NCI-H2171 (cell line): ENCODE measurements at regions not wholly inside any gene's neighbourhood (a gene's known extent, or its start where the extent isn't known, plus 50 kb on each side); places are given as distances from the start of the nearest gene placed in this dataset.
"Not testable (repeated sequence)": the region's sequence is repeated elsewhere in the genome, so short reads cannot be mapped to it uniquely, and the experiment has no call there.

ENCODE experiments used
- DNase-seq: peaks from one replicate; lab custom pipeline; 2025; lab: John Stamatoyannopoulos, UW

GRCh38 chr2:215746226-215746886 is 267.0 kb downstream of the MREG start:
- DNase-seq, result no peak

DNA sequence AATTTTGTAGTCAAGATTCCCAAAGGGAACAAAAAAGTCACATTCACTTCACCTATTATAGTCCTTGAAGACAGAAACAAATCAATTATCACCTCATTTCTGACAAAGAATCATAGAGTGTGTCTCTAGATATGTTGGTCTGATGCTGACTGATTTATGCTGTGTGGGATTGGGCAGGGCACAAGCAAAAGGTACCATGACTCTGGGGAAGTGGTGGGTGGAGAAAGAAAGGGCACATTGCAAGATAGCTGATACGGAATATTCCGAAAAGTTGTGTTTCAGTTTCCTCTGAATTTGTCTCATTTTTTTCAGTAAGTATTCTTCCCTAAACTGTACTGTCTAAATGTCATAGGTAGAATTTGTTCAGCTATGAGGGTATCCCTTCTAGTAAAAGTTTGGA is 268.0 kb downstream of the MREG start:
- no peak for DNase-seq

DNA sequence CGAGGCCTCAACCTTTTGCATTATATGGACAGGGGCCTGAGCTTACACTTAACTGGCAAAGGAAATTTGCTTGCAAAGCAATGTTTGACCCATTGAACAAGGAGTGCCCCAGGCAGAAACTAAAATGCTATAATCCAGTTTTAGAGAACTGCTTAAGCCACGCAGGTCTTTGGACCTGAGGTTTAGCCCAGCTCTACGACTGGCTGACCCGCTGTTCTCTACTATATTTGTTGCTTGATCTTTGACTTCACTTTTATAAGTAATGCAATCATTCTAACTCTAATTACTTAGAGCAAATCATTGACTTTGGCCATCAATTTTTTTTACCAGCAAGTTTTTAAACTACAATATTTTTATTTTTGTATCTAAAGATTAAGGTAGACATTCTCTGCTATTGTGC is 268.8 kb downstream of the MREG start:
- DNase-seq, result no peak

- DNase-seq, result no peak
Measured at GRCh38 chr2:215743066-215743465, 270.3 kb downstream of the MREG start.

GRCh38 chr2:215742021-215742420 is 271.3 kb downstream of the MREG start:
- DNase-seq, result no peak

DNA sequence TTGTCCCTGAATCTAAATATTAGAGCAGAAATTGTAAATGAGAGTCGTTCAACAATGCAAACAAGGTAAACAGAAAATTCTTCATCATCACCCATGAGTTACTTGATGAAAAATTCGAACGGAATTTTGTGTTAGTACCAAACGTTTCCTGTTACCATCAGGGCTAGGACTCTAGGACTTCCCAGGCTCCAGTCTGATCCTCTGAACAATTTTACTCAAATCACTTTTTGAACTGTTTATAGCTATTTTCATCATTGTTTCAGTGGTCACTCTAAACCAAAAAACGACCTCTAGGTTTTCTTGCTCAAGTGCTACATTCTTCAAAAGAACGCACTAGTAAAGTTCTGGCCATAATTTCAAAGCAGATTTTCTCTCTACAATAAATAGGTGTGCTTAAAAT is 273.3 kb downstream of the MREG start:
- DNase-seq, result no peak

GRCh38 chr2:215738351-215738750 is 275.0 kb downstream of the MREG start:
- no peak for DNase-seq

GRCh38 chr2:215737477-215737876 is 275.9 kb downstream of the MREG start:
- DNase-seq, result no peak

GRCh38 chr2:215736653-215737290 is 276.6 kb downstream of the MREG start:
- no peak for DNase-seq

DNA sequence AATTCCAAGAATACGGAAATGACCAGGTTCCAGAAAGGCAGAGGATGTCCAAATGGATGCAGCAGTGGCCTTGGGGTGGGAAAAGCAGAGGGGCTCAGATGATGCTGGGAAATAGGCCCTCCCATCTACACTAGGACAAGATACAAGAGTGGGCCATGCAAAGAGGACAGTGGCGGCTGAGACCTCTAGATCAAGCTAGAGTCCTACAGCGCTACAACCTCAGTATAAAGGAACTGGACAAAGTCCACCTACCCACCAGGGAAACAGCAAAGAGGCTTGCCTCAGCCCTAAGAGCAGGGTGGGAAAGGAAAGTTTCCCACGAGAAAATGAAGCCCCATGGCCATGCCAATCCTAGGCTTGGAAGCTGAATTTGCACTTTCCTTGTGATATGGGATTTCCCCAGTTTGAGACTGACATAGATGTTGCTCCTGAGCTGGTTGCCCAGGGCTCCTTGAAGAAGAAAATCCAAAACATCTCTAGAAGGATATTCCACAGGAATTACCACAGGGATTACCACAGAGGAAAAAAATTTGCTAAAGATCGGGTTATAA is 282.2 kb downstream of the MREG start:
- no peak for DNase-seq

DNA sequence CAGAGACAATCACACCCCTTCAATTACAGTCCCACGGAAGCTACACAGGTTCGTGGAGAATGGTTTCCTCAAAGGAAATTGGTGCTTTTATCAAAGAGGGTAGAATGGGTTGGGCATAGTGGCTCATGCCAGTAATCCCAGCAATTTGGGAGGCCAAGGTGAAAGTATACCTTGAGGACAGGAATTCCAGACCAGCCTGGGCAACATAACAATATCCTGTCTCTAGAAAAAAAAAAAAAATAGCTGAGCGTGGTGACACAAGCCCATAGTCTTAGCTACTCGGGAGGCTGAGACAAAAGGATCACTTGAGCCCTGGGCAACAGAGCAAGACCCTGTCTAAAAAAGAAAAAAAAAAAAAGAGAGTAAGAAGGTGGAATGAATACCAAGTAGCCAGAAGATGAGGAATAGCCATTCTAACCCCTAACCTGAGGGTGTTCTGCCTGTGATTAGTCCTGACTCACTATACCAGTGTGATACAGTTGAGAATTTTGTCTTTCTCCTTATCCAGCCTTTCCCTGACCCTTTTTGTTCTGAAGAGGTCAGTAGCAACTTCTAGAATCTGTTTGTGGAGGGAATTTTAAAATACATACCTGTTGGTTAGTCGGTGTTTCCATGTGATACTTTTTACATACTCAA is 283.2 kb downstream of the MREG start:
- DNase-seq, result no peak

DNA sequence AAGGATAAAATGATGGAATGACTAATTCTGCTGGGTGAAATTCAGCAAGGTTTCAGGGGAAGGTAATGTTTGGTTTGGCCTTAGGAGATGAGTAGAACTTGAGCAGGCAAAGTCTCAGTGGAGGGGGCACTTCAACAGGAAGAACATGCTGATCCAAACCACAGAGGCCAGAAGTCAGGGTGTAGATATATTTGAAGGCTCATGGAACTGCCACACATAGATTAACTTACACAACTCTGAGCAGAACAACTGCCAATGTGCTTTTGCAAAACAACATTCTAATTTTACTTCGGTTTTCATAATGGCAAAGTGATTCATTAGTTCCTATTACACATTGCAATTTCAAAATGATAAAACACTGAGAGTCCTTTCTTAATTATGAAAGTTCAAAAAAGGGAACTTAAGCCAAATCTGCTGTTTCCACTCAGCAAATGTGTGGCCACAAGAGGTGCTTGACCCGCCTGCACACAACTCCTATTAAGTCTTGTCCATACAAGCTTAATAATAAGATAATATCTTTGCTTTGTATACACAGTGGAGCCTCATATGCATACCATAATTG is 284.8 kb downstream of the MREG start:
- DNase-seq, result no peak

DNA sequence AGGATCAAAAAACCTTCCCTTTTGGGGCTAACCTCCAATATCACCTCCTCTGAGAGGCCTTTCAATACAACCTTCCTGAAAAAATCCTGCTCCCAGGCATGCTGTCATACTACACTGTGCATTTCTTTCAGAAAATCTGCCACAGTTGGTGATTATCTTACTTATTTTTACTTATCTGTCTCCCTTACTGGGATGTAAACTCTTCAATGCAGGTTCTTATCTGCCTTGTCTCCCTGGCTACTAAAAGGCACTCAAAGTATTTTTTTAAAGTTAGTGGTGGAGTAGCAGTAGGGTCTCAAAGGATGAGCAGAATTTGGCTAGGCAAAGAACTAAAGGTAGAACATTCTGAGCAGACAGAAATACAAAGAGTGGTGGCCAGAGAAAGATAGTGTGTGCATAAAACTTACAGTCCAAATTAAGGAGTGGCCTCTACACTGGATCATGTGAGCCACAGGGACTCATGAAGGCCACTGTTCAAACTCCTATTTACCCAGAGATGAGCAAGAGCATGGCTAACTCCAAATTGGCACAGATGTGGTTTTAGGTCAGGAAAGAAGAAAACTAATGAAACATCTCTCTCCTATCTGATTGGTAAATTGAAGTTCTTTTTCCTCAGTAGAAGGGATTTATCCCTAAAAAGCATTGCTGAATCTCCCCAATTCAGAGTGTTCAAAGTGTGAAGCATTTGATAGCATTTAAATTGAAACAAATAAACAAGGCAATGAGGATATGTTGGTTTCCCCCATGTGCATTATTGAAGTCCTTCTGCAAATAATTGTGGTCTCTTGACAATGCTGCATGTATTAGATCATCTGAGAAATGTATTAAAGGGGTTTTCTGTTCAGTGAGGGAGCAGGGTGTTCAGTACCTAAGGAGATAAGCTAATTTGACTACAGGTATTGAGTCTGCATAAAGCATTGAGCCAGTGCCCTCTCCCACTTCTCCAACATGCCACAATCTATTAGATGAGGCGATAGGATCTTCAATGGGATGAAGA is 285.5 kb downstream of the MREG start:
- no peak for DNase-seq

DNA sequence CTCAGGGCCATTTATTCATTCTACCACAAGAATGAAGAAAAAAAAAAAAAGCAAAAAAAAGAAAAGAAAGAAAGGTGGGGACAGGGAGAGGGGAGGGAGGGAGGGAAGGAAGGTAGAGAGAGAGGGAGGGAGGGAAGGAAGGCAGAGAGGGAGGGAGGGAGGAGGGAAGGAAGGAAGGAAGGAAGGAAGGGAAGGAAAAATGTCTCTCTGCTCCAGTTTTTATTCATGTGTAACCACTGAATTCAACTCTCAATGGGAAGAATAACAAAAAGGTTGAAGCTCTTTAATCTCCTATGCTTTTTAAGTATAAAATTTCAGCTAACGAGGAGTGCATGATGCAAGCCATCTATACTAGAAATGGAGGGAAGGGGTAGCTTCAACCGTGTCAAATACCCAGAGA is 287.3 kb downstream of the MREG start:
- DNase-seq, result no peak

DNA sequence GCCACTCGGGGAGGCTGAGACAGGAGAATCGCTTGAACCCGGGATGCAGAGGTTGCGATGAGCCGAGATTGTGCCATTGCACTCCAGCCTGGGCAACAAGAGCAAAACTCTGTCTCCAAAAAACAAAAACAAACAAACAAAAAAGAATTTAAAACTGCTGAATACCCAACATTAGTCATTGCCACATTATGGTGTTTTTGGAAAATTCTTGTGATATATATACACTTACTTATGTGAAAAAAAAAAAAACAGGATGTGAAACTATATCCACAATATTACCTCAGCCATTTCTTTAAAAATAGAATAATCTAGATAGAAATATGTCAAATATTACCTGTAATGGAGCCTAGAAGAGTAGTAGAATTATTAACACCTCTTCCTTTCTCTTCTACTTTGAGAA is 288.3 kb upstream of the FN1 start:
- DNase-seq, result no peak

DNA sequence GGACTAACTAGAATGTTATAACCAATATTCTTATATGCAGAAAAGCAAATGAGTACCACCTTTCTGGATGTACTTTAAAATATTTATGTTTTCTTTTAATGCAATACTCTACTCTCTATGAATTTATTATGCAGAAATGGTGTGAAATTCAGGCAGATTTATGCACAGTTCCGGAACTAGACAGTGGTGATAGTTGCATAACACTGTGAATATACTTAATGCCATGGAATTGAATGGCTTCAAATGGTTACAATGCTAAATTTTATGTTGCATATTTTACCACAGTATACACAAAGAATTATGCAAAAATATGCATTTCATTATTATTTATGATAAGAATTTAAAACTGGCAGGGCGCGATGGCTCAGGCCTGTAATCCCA is 287.8 kb upstream of the FN1 start:
- DNase-seq, result no peak

DNA sequence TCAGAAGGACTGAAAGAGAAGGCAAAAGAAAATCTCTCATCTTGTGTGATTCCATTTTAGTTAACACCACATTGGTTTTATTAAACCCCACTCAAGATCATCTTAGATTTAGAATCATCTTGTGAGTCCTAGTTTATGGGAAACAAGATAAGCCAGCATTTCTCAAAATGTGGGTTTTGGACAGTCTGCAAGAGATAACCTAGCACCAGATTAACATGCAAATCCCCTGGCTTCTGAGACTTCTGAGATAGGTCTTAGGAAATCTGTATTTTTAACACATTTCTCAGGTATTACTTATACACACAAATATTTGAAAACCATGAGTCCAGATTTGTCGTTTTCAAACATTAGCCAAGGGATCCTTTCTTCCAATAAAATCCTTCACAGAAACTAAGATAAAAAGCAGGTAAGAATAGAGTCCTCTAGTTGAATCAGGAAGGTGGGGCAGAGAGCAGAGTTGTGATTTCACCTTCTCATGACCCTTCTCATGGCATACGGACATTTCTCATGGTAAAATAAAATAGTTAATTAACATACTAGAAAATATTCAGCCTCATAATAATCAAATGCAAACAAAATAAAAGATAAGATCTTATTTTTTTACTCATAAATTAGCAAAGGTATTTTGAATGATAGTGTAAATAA is 287.2 kb upstream of the FN1 start:
- DNase-seq, result no peak

DNA sequence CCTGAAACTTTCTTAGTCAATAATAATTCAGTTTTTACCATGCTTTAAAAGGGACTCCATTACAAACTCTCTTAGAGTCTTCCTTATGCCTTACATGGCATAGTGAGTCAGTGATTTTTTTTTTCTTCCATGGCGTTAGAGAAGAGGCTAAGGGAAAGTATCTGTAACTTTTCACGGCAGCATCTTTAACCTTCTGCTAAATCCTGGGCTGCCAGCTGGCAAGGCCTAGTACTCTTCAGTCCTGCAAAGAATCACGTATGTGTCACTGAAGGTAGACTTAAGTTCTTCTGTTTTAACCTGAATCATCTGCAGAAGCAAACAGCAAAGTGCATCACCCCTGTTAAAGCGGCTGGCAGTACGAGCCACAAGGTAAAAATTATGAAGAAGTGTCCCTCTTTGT is 286.3 kb upstream of the FN1 start:
- no peak for DNase-seq

- DNase-seq, result not testable (repeated sequence)
Measured at GRCh38 chr2:215721515-215721914, 285.6 kb upstream of the FN1 start.

- no peak for DNase-seq
Measured at GRCh38 chr2:215718890-215719289, 283.0 kb upstream of the FN1 start.

DNA sequence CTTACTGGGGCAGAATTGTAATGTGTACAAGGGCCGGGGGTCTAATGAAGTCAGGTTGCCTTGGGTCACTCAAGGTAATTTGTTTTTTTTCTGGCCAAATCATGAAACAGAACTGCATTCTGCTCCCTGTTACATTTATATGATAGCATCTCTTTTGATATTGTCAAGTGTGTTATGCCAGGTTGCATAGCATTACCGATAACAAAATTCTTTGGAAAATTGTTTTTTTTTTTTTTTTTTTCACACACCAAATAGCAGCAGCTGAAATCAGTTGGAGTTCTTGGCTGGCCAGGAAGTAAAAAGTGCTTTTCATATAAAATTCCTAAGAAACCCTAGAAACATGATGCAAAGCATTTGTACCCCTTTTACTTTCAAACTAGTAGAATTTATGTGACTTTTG is 282.6 kb upstream of the FN1 start:
- DNase-seq, result no peak
